SK-MEL-5 (cell line): ENCODE measurements at regions not wholly inside any gene's neighbourhood (a gene's known extent, or its start where the extent isn't known, plus 50 kb on each side); places are given as distances from the start of the nearest gene placed in this dataset.
"Not testable (repeated sequence)": the region's sequence is repeated elsewhere in the genome, so short reads cannot be mapped to it uniquely, and the experiment has no call there.

Experiments
- DNase-seq: peaks from one replicate; pipeline ENCODE4 v3.0.0-alpha.2; 2016; ENCODE audit warnings: low read depth, low spot score
- in situ Hi-C: cut with HindIII; loops from 2 replicates; pipeline ENCODE4 v1.10.0; 2016; ENCODE audit warnings: low sequenced_read_pairs, high pct_unique_total_duplicates, low pct_unique_long_range_greater_than_20kb

DNA sequence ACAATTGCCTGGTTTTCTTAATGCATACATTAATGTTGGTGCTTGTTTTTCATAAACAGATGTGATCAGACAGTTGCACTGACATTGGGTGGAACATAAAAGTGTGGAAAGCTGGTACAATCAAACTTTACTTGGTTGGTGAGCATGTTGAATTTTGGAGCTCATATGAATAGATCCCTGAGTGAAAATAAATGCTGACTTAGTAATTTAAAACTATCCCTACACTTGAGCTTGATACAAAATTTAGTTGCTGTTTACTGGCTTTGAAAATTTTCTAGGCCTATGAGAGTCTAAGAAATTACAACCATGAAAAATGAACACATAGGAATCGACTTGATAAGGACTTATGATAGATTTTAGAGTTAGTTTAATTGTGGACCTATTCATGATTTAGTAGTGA is 551.8 kb upstream of the PABPC4L start:
- in situ Hi-C loops: no loop called here
- no peak for DNase-seq

DNA sequence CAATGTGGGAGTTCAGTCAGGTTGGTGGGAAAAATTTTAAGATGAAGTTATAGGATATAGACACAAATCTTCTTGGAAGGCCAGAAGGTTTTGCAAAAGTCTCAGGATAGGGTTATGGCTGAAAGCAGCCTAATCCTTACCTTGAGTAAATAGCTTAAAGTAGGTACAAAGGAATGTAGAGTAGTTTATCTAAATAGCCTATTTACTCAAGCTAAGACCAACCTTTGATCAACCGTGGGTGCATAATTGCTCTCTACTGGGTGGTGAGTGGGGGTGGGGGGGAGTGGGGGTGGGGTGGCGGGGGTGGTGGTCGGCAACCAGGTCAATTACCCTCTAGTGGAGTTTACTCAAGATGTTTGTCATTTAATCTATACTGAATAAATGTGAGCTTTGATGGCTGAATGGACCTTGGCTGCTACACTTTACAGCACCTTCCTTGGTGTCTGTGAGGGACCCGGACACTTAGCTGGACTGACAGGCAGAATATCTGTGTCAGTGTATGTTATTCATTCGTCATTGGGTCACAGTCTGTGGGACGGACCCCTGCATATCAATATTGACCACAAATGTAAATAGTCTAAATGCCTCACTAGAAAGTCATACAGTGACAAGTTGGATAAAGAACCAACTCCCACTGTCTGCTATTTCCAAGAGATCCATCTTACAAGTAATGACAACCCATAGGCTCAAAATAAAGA is 545.7 kb upstream of the PABPC4L start:
- no peak for DNase-seq
- in situ Hi-C loops: no loop called here

DNA sequence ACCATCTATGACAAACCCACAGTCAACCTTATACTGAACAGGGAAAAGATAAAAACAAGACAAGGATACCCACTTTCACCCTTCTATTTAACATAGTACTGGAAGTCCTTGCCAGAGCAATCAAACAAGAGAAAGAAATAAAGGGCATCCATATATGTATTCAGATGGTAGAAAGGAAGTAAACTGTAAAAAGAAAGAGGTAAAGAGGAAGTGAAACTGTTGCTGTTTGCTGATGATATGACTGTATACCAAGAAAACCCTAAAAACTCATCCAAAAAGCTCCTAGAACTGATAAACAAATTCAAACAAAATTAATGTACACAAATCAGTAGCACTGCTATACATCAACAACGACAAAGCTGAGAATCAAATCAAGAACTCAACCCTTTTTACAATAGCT is 538.7 kb upstream of the PABPC4L start:
- in situ Hi-C loops: no loop called here
- DNase-seq: no peak

DNA sequence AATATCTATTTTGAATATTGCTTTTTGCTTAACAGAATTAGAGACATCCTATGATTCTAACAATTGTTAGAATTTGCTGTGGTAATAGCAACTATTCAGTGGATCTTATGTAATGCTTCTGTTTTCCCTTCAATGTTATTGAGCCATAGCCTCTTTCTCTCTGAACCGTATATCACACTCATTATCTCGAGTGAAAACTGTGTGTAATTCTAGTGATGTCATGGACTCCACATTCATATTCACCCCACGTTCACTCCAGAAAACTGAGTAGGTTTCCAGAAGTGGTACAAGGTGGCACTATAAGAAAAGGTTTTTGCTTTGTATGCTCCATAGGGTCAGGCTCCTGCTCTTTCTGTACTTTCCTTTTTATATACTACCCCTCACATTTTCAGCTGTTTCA is 534.3 kb upstream of the PABPC4L start:
- in situ Hi-C loops: no loop called here
- no peak for DNase-seq

DNA sequence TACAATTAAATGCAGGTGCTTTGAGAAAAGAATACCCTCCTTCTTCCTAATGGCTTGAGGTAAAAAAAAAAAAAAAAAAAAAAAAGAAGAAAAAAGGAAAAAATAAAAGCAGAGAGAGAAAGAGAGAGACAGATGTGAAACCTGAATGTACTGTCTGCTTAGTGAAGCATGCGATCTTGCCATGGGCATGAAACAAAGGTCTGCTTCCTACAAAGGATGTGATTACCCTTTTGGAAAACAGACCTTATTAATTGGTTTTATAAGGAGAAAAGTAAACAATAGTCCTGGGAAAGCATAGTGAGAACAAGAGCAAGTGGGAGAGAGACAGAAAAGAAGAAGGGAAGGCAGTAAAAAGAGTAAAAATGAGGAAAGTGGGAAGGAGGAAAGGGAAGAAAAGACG is 526.1 kb upstream of the PABPC4L start:
- in situ Hi-C loops: no loop called here
- no peak for DNase-seq

DNA sequence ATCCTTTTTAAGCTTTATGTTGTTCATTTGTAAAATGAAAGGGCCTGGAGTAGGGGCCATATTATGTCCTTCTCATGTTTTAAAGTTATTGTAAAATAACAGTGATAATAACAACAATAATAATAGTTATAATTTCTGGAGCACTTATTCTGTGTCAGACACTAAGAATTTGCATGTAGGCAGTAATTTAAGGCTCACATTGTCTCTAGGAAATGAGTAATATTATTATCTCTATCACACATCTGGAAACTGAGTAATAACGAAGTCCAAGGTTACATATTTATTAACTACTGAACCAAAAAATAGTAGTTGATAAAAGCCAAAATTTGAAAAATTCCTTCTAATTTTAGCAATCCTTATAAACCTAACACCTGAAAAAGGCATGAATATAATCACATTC is 520.7 kb upstream of the PABPC4L start:
- in situ Hi-C loops: no loop called here
- no peak for DNase-seq

DNA sequence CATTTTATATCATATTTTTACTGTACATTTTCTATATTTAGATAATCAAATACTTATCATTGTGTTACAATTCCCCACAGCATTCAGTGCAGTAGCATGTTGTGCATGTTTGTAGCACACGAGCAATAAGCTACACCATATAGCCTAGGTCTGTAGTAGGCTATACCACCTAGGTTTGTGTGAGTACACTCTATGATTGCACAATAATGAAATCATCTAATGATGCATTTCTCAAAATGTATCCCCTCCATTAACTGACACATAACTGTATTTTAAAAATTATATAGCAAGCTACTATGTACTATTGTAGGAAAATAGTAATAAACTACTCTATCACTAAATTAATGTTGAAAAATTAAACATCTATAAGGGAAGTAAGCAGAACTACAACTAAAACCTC is 518.4 kb upstream of the PABPC4L start:
- in situ Hi-C loops: no loop called here
- no peak for DNase-seq

DNA sequence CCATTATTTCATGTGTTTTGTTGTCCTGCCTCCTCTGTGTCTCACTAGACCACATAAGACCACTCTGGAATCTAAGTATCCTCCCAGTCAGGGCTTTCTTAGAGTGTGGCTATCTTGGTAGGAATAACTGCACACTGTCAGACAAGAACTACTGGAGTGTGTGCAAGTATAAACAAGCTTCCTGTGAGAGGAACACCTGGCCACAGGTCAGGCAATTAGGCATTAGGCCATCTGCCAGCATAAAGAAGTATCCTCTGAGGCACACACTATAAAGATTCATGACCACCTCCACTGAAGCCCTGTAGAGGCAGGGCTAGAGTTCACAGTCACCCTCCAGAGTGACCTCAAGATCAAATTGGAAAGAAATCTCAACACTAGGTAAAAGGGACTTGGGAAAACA is 507.0 kb upstream of the PABPC4L start:
- in situ Hi-C loops: no loop called here
- no peak for DNase-seq

DNA sequence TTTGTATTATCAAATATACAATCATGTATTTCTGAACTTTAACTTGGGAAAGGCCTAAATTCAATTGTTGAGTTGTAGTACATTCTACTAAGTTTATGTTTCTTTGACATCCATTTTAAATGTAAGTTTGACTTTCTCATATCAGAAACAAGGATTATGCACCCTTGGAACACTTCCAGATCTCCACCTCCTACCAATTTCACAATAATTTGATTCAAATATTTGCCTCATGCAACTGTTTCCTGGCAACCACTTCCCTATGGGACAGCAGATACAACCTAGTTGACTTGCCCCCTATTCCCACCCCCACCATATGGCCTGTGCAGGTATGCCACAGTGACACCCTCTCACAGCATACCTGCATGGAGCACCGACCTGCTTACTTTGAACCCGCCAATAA is 506.4 kb upstream of the PABPC4L start:
- in situ Hi-C loops: no loop called here
- no peak for DNase-seq

DNA sequence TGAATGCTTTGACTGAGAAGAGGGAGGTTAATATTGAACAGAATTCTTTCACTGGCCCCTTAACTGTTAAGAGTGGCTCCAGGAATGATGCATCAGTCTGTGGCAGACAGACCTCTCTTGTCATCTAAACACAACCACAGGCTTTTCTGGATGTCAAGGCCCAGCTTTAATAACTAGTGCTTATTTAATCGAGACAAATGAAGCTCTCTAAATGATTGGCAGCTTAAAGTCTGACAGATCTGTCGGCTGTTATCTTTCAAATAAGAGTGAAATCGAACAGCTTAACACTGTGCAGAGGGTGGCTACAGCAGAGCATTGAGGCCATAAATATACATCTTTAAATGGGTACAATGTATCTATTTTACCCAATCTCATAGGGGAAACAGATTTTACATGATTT is 500.8 kb upstream of the PABPC4L start:
- DNase-seq: no peak
- in situ Hi-C loops: no loop called here

DNA sequence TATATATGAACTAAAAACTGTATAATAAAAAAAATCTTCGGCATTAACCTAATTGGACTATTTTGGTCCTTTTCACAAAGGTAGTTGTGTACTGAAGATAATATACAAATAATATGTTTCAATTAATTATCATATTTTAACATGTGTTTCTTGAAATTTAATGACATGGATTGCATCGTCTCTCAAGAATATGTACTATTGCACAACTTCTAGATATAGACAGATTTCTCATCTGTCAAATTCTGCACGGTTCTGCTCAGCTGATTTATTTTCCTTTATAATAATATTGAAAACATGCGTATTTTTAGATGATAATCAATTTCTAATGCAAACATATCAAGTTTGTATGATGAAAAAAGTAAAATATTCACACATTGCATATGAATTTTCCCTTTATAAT is 498.7 kb upstream of the PABPC4L start:
- in situ Hi-C loops: no loop called here

DNA sequence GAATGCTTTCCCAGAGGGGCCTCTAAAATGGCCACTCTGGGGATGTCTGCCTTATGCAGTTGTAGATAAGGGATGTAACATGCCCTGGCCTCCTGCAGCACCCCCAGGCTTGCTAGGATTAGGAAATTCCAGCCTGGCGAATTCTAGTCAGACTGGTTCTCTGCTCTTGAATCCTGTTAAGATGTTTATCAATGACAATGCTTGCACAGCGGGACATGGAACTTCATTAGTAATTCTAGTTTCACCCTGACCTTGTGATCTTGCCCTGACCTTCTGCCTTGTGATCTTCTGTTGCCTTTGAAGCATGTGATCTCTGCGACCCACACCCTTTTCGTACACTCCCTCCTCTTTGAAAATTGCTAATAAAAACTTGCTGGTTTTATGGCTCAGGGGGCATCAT is 497.2 kb upstream of the PABPC4L start:
- DNase-seq, in situ Hi-C loops: not testable (repeated sequence)

More for the DNA sequence above, 498.7 kb upstream of the PABPC4L start:
- no peak for DNase-seq

DNA sequence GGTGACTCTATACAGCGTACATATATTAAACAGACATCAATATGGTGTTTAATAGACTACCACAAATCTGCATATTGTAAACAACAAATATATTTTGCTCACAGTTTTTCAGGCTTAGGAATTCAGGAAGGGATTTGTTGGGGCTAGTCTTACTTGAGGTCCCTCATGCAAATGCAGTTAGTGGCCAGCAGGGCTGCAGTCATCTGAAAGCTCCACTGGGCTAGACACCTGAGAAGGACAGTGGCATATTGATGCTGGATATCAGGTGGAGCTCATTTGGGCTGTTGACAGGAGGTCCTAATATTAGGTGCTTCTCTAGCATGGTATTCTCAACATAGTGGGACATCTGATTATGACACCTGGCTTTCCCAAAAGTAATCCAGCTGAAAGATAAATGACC is 493.8 kb upstream of the PABPC4L start:
- in situ Hi-C loops: no loop called here
- DNase-seq: no peak

DNA sequence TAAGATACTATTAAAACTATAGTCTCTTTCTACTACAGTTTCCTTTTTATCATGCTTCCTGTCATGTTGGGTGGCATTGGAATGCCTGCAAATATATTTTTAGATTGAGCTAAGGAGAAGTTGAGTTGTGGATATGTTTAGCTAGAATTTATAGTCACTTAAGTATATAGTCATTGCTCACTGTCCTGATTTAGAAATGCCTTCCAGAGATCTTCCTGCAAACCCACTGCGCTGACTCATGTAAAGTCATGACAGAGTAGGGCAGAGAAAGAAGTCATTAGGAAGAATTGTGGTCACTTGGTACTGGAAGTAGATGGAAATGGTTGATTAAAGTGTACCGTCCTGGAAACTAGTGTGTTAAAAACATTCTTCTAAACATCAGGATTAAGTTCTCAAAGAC is 490.3 kb upstream of the PABPC4L start:
- DNase-seq: no peak
- in situ Hi-C loops: no loop called here

DNA sequence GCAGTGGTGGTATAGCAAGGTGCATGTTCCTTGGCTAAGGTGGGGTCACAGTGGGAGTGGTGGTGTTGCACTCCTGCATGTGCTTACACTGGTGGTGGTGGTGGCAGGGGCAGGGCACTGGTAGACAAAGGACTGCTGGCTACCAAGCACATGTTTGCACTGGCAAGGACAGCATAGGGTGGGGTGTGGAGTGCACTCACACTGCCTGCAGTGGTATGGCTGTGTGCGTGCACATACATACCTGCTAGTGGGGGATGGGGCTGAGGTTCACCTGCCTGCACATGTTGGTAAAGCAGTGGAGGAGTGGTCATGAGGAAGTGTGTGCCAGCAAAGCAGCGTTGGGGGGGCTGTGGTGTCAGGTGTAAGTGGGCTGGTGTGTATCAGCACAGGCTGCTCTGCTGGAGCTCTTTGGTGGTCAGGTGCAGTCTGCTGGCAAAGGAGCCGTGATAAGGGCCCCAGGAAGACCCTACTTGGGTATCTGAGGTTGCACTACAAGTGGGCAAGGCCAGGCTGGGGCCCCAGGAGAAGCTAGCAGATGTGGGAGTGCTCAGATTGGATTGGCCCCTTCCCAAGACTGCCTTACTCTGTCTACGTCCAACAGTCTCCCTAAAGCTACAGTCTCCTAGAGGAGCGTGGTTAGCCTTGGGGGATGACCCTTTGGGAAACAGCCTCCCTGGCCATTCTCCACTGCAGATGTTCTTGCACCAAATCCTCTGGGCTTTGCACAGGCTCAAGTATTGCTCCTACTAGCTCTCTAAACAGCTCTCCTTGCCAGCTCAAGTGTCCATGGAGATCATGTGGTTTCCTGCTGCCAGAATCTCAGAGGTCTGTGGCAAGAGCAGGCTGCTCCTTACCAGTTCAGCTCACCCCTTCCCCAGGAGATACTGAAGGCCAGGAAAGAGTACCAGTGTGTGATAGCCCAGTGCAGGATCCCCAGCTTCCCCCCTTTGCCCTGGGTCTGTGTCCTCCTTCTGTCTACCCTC is 486.3 kb upstream of the PABPC4L start:
- in situ Hi-C loops: no loop called here
- no peak for DNase-seq

DNA sequence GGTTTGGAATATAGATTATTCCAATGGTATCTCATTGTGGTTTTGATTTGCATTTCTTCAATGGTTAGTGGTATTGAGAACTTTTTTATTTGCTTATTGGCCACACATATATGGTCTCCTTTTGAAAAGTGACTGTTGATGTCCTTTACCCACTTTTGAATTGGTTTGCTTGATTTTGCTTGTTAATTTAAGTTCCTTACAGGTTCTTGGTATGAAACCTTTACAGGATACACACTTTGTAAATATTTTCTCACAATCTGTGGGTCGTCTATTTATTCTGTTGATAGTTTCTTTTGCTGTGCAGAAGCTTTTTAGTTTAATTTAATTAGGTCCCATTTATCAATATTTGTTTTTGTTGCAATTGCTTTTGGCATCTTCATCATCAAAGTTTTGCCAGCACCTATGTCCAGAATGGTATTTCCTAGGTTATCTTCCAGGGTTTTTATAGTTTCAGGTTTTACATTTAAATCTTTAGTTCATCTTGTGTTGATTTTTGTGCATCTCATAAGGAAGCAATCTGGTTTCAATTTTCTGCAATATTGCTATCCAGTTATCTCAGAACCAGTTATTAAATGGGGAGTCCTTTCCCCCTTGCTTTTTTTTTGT is 475.7 kb upstream of the PABPC4L start:
- in situ Hi-C loops: no loop called here
- DNase-seq: no peak

DNA sequence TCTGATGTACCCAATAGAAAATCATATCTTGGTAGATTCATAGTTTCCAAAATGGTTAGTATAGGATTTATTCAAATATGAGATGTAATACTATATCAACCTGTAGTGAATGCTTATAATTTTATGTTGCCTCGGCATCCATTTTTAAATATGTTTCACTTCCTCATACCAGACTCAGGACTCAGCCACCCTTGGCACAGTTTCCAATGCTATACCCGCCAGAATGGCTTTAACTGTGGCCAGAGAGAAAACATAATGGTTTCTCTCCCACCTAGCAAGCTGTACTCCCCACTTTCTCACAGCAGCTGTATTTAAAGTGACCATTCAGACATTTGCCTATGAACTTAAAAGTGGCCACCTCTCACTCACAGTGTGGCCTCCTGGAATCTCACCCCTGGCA is 466.6 kb upstream of the PABPC4L start:
- in situ Hi-C loops: no loop called here
- no peak for DNase-seq

DNA sequence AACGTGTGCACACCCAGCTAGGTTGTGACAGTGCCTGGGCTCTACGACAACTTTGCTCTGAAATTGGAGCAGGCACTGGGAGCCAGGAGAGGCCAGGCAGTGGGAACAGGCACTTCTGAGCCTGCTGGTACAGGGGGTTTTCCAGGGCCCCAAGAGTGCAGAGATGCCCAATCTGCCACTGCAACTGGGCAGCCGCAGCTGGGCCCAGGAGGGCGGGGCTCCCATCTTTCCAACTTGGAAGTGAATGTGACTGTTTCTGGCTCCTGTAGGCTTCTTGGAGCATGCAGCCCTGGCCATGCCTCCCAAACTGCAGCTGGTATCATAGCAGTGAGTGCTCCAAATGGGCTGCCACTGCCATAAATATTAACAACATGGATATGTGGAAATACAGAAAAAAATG is 465.1 kb upstream of the PABPC4L start:
- in situ Hi-C loops: no loop called here
- DNase-seq: no peak

DNA sequence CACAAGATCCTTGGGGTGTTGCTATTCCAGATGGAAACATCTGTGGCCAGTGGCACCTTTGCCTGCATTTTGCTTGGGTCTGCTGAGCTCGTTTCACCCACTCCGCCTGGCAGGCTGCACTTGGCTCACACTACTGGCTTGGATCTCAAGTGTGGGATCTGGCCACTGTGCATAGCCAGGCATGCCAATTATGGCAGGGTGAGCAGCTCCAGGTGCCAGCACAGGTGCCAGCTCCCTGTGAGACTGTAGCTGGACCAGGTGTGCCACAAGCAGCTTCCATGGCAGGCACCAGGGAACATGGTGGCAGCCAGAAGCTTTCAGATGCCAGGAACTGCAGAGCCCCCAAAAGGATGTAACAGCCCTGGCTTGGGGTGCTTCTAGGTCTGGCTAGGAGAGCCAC is 463.8 kb upstream of the PABPC4L start:
- in situ Hi-C loops: no loop called here
- no peak for DNase-seq
